Activated CD4-positive, alpha-beta T cell treated with anti-CD3 and anti-CD28 coated beads, Interleukin-2, amount 50 U/mL, for 16 hours (primary cell): ENCODE measurements at regions not wholly inside any gene's neighbourhood (a gene's known extent, or its start where the extent isn't known, plus 50 kb on each side); places are given as distances from the start of the nearest gene placed in this dataset.
A peak's percentile ranks its signal among the peaks of the same experiment; 100 is the strongest.
"Not testable (repeated sequence)": the region's sequence is repeated elsewhere in the genome, so short reads cannot be mapped to it uniquely, and the experiment has no call there.

ENCODE experiments used
- DNase-seq: peaks from one replicate; pipeline ENCODE4 v3.0.0-alpha.2; 2020

DNA sequence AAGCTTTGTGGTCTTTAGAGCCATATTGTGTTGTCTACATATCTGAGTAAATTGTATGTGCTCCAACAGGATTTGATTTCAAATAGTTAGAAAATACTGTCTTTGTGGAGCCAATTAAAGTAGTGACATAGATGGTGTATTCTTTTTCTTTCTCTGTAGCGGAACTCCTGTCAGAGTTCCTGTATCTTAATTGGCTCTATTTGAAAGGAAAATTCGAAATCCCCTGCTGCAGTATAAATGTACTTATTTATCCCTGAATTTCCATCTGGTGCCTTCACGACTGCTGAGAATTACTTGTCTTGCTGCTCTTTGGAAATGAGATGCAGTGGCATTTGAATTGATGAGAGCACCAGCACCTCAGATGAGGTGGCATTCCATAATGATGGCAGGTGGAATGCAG lies 546.7 kb upstream of the SGCD start:
- no peak for DNase-seq

DNA sequence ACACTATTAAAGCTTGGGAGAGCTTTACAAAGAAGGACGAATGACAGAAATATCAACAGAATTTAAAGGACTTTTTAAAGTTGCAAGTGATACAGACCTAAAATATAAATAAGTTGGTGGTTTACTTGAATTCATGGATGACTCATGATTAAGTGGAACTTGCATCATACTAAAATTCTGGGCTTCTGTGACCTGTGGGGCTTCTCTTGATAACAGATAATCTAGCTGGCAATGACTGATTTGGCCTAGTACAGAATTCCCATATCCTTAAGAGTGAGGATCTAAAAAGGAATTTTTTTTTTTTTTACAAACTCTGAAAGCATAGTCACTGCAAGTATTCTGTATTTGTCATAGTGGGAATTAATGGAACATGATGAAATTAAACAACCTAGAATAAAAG lies 543.7 kb upstream of the SGCD start:
- no peak for DNase-seq

DNA sequence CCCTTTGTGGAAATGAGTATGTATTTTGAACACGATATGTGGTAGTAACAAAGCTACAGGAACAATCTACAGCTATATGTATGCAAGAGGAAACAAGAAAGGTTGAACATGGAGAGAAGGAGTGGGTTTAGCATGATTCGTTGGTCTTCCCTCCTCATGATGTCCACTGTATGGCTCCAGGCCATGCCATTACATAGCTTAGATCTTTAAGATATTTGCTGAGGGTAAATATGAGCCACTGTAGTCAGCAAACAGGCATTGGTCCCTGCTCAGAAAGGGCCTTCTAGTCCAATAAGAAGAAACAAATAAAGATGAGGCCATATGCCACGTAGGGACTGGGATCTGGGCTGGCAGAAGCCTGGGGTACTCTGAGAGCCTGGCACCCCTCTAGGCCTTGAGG lies 543.2 kb upstream of the SGCD start:
- no peak for DNase-seq

DNA sequence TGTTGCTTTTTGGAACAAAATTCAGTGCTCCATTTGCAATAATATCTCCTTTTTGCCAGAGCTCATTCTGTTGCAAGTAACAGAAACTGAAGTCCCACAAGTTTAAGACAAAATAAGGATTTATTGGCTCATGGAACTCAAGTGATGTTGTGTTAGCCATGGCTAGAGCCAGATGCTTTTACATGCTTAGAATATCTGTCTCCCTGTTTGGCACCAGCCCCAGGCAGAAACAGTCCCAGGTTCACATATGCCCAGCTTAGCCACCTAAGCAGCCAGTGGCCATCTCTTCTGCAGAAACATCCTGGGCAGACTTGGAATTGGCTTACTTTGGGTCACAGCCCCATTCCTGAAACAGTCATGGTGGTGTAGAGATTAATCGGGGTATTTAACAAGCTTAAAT lies 540.9 kb upstream of the SGCD start:
- DNase-seq, result no peak

DNA sequence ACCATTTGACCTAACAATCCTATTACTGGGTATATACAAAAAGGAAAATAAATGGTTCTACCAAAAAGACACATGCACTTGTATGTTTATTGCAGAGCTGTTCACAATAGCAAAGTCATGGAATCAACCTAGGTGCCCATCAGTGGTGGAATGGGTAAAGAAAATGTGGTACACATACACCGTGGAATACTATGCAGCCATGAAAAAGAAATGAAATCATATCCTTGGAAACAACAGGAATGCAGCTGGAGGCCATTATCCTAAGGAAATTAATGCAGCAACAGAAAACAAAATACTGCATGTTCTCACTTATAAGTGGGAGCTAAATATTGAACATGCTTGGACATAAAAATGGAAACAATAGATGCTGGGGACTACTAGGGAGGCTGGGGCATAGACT lies 534.1 kb upstream of the SGCD start:
- DNase-seq, result no peak

DNA sequence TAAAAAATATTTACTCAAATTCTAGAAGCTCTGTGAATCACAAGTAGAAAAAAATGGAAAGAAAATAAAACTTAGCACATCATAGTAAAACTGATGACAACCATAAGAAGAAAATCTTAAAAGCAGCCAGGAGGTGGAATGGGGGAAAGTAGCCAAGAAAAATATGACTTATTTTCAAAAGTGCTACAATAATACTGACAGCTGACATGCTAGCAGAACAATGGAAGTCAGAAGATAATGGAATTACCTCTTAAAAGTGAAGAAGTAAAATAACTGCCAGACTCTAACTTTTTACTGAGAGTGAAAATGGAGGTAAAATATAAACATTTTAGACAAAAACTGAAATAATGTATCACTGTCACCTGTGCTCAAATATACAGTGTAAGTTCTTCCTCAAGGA lies 532.2 kb upstream of the SGCD start:
- no peak for DNase-seq

DNA sequence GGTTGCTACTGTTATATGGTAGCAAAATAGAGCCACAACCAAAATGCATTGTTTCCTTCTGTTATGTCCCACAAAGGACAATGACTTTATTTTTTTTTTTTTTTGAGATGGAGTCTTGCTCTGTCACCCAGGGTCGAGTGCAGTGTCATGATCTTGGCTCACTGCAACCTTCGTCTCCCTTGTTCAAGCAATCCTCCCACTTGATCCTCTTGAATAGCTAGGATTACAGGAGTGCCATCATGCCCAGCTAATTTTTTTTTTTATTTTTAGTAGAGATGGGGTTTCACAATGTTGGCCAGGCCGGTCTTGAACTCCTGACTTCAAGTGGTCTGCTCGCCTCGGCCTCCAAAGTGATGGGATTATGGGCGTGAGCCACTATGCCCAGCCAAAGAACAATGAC lies 527.7 kb upstream of the SGCD start:
- no peak for DNase-seq

DNA sequence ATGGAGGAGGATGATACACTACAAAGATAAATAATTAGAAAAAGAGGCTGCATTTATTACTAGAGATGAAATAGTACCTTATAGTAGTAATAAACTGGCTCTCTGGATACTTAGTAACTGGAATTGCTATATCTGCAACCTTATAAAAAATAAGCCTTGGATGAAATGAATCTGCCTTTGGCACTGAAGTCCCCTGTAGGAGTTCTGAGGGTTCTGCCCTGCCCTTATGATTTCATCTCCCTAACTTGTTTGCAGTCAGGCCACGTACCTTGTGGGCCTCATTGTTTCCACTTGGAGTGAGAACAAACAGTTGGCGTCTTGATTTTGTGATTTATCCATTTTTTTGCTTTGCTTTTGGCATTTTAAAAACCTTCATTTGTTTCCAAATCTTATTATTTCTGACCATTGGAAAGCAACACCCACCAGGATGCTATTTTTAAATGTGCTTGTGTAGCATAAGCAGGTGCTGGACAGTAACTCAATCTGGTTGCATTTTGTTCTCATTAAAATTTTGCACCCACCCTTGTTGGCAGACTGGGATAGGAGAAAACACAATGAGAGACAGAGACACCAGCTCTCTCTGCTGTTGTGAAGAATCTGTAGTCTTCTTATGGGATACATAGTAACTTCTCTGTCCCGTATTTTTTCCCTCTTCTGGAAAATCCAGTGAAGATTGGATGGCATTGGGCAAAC lies 518.9 kb upstream of the SGCD start:
- DNase-seq, result no peak

DNA sequence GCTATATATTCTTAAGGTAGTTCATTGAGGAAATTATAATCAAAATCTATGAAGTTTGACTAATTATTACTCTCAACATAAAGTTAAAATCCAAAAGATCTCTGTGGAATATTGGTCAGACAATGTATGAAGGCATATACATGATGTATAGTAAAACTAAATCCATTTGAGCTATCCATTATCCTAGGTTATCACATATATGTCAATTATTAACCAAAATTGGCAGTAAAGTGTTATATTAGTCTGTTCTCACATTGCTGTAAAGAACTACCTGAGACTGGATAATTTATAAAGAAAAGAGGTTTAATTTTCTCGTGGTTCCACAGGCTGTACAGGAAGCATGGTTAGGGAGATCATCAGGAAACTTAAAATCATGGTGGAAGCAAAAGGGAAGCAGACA lies 511.7 kb upstream of the SGCD start:
- no peak for DNase-seq

DNA sequence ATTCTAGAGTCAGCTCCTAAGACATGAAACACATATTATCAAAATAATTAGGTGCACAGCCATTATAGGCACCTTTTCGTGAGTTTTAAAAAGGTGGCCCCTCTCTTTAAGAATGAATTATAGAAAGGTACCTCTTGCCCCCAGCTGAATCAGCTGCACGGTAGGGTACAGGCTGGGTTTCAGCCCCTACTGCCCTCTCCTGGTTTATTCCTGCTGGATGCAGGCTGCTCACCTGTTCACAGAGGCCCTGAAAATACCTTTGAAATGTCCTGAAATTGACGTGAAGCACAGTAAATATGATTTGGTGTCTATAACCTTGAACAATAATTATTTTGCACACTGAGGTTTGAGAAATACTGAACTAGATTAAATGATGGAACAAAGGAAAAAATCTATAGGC lies 504.8 kb upstream of the SGCD start:
- DNase-seq, result no peak

DNA sequence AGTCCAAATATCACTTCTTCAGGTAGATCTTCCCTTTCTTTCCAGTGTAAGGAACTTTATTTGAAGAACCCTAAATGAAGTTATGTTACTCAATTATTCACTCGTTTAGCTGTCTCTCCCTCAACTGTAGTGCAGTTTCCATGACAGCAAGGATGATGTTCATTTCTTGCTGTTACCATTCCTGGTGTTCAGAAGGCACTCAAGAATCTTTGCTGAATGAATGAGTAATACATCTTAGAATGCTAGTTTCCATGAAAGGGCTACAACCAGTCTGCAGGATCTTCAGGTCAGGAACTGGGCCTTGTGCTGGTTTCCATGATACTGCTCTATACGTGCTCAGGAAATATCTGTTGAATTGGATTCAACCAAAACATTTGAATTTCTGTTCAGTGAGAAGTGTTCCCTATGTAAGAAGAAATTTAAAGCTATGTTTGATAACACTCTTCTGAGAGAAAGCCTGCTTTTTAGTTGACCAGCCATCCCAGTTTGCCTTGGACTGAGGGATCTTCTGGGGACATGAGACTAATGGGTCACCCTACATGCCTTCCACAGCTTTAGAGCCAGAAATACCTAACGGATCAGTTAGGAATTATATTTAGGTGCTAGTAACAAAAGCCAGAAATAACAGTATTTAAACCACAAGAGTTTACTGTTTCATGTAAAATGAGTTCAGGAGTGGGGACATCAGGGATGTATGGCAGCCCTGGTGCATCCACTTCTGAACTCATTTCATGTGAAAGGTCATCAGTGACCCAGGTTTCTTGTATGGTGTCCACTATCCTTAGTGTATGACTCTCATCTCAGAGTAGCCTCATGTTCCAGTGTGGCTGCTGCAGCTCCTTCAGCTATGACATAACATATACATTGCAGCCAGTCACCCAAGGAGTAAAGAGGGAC lies 500.1 kb upstream of the SGCD start:
- DNase-seq, result no peak

DNA sequence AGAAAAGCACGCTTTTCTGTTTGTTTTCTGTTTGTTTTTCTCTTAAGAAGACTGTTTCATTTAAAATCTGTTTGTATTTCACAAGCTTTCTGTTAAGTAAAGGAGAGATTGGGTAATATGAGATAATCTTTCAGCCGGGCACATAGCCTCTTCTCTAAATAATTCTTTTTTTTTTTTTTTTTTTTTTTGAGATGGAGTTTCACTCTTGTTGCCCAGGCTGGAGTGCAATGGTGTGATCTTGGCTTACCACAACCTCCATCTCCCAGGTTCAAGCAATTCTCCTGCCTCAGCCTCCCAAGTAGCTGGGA lies 499.5 kb upstream of the SGCD start:
- not testable (repeated sequence) for DNase-seq

DNA sequence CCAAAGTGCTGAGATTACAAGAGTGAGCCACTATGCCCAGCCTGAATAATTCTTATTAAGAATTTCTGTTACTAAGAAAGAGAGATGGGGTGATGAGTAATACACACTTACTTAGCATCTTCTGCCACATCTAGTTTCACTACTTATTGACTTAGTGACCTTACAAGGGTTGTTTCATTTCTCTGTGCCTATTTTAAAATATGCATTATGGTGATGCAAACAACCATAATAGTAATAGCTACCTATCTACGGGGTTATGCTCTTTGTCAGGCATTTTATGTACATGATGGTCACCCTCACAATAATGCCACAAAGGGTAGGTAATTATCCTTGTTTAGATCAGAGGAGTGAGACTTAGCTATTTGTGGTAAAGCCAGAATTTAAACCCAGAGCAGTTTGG lies 499.0 kb upstream of the SGCD start:
- peak; percentile 5 for DNase-seq

DNA sequence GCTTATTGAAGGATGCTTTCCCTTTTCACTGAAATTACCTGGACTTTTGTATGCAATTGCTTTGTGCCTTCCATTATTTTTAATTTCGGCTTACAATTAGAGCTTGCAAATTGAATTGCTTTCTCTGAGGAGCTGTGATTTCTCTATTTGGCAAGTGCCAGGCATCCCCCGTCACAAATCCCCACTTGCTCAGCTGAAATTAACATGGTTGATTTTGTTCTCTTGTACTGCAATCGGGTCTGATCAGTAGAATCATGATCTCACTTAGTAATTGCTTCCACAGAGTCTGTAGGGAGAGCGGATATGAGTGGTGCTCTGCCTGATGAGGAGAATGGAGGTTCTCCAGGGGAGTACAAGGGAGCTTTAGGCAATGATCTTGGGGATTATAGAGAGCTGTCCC lies 495.5 kb upstream of the SGCD start:
- no peak for DNase-seq

DNA sequence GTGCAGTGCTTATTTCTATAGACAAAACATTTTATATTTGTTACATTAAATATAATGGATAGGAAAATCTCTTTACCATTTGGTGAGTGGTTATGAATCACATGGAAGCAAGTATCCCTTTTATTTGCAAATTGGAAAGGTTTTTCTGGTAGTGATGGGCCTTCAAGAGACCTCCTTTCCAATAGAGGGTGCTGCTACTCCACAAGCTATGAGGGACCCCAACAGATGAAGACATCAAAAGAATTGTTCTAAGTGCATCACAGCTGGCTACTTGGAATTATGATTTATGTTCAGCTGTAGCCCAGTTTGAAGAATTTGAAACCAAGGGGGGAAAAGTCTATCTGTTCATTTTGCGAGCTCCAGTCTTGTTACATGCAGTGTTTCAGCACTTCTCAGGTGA lies 493.7 kb upstream of the SGCD start:
- no peak for DNase-seq

DNA sequence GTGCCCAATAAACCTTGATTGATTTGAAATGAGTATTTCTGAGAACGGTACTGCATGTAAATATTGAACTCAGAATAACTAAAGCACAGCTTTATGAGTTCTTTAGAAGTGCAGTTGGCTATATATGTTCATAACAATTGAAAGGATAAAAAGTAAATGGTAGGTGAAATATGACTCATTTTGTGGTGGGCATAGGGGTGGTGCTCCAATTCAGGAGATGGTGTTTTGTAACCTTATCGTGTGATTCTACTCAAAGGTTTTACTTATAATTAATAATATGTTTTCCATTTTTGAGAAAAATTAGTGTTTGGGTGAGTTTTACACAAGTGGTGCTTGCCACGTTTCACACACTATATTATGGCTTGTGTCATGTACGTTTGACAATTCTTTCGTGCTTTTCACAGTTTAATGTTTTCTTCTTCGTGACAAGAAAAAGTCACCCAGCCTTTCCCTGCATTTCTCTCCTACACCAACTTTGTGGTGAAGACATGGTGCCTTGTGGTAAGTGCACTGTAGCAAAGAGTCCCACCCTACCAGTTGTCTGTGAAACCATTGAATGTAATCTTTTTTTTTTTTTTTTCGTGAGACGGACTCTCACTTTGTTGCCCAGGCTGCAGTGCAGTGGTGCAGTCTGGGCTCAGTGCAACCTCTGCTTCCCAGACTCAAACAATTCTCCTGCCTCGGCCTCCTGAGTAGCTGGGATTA lies 492.5 kb upstream of the SGCD start:
- no peak for DNase-seq

DNA sequence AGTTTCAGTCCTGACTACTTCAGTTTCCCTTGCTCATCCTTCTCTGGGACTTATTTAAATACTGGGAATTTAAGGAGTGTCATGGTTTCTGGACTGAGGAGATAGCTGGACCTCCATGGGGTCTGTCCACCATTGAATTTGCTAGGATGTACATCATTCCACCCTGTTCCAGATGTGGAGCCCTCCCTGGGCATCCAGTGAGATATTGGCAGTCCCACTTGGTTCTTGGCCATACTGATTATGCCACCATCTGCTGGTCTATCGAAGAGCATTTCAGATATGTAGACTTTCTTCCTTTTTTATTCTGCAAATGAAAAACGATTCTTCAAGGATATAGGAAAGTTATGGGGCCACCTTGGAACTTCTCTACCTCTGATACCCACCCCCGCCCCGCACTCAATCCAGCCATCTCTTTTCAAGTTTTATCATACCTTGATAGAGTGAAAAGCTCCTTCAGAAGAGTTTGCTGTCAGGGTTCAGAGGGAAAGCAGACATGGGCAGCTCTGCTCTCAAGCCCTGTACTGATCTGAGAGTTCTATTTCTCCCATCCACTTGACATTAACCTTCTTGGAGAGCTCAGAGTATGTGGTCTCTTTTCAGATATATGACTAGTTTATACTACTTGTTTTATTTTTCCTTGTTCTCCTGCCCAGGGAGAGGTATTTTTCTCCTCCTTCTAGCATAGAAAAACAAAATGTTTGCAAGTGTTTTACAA lies 490.7 kb upstream of the SGCD start:
- DNase-seq, result no peak

DNA sequence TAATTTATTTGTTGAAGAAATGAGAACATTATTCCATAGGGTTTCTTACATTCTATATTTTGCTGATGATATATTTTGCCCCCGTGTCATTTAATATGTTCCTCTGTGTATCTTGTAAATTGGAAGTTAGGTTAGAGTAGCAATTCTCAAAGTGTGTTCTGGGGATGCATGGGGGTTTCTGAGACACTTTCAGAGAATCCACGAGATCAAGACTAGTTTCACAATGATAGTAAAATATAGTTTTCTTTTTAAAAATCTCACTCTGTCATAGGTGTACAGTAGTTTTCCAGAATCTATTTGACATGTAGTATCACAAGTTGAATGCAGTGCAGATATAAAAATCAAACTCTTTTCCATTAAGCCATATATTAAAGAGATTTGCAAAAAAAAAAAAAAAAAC lies 488.6 kb upstream of the SGCD start:
- no peak for DNase-seq

DNA sequence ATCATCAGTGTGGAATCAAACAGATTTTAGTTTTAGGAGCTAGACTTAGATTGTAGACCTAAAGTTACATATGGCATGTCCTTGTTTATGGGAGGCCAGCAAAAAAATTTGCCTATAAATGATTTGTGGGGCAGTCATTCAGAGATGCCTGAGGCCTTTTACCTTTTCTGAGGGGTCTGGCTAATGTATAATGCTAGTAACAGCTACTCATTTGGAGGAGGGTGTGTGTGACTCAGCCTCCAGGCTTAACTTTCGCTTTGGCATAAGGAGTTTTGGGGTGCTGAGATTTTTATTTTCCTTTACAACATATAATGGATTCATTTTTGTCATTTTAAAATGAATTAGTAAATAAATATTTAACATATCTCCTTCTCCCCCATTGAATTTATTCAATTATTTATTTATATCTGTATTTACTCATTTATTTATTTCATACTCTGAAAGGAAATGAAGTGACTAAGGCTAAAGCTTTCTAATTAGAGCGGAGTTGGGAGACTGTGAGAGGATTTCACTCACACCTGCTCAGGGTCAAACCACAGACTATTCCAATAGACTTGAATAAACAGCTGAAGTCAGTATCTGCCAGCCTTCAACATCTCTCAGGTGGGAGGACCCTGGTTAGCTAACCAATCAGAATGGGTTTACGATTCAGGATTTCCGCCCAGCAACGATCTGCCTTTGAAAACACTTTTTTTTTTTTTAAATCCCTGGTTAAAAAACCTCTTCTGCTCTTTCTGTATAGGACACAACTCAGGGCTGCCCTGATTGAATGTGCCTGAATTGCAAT lies 487.5 kb upstream of the SGCD start:
- DNase-seq, result no peak

DNA sequence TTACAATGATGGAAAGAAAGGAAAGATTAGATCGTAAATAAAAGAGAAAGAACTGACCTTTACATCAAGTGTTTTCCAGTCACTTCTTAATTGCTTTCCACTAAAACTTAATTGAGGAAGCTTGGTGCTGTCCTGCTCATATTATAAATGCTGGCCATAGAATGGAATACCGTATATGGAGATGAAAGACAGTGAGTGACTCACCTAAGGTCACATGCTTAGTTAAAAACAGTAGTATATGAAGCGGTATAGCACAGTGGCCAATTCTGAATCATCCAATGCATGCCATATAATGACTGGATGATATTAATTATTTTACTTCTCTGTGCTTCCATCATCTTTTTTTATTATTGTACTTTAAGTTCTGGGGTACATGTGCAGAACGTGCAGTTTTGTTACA lies 482.4 kb upstream of the SGCD start:
- DNase-seq, result no peak

DNA sequence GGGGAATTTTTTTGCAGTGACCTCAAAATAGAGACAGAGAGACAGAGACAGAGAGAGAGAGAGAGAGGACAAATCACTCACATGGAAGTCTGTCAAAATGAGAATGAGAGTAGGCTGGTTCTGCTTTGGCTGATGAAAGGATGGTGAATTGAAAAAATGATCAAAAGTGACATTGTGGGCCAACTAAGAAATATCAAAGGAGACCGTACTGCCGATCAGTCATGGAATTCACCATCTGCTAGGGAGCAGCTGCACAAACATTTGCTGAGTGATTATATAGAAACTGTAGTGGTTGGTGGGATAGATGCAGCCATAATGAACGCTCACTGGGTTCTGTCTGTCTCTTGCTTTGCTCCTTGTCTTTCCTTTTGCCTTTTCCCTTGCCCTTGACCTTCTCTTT lies 476.6 kb upstream of the SGCD start:
- no peak for DNase-seq

DNA sequence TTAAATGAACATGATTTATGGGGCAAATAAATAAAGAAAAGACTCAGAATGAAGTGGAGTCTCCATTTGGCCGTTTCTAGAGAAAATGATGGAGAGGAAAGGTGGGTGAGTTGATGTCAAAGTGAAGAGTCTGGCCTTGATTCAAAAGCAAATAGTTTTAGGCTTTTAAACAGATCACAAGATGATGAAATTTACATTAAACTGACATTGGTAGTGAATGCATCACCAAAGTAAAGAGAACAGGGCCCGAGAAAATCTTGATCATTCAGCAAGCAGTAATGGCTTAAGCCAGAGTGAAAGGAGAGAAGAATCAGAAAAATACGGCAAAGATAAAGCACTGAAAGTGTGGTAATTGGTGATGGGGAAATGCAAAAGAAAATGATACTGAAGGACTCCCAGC lies 460.0 kb upstream of the SGCD start:
- no peak for DNase-seq
